HEK293 (cell line): ENCODE measurements at regions not wholly inside any gene's neighbourhood (a gene's known extent, or its start where the extent isn't known, plus 50 kb on each side); places are given as distances from the start of the nearest gene placed in this dataset.

Experiments used
- CTCF ChIP-seq: fragments of 450-650 bp; formaldehyde crosslinking; IDR thresholded peaks from 2 replicates; pipeline ENCODE4 v1.5.1; 2016; ENCODE audit warnings: missing biosample characterization, missing genetic modification characterization
- INSM2 ChIP-seq: fragments of 450-650 bp; formaldehyde crosslinking; IDR thresholded peaks from 2 replicates; pipeline ENCODE4 v1.5.1; 2016; ENCODE audit warnings: missing biosample characterization, missing genetic modification characterization
- KLF8 ChIP-seq: fragments of 450-650 bp; formaldehyde crosslinking; IDR thresholded peaks from 2 replicates; pipeline ENCODE4 v1.5.1; 2016; ENCODE audit warnings: missing biosample characterization, missing genetic modification characterization
- MZF1 ChIP-seq: fragments of 450-650 bp; formaldehyde crosslinking; IDR thresholded peaks from 2 replicates; pipeline ENCODE4 v1.5.1; 2017; ENCODE audit warnings: missing biosample characterization, missing genetic modification characterization, borderline replicate concordance
- PRDM4 ChIP-seq: fragments of 450-650 bp; formaldehyde crosslinking; IDR thresholded peaks from 2 replicates; pipeline ENCODE4 v1.5.1; 2017; ENCODE audit warnings: missing biosample characterization, missing genetic modification characterization
- SALL2 ChIP-seq: fragments of 450-650 bp; formaldehyde crosslinking; IDR thresholded peaks from 2 replicates; pipeline ENCODE4 v1.5.0; 2017; ENCODE audit warnings: missing biosample characterization, mild to moderate bottlenecking, missing genetic modification characterization, borderline replicate concordance
- ZBTB21 ChIP-seq: fragments of 450-650 bp; formaldehyde crosslinking; IDR thresholded peaks from 2 replicates; pipeline ENCODE4 v1.5.1; 2017; ENCODE audit warnings: missing biosample characterization, missing genetic modification characterization
- ZNF146 ChIP-seq: fragments of 450-650 bp; formaldehyde crosslinking; IDR thresholded peaks from 2 replicates; pipeline ENCODE4 v1.5.1; 2016; ENCODE audit warnings: missing biosample characterization, missing genetic modification characterization
- ZNF214 ChIP-seq: fragments of 450-650 bp; formaldehyde crosslinking; IDR thresholded peaks from 2 replicates; pipeline ENCODE4 v1.5.1; 2017; ENCODE audit warnings: missing biosample characterization, mild to moderate bottlenecking, missing genetic modification characterization, borderline replicate concordance
- ZNF292 ChIP-seq: fragments of 450-650 bp; formaldehyde crosslinking; IDR thresholded peaks from 2 replicates; pipeline ENCODE4 v1.5.1; 2016; ENCODE audit warnings: low read depth, missing biosample characterization, missing genetic modification characterization, borderline replicate concordance
- ZNF426 ChIP-seq: fragments of 450-650 bp; formaldehyde crosslinking; IDR thresholded peaks from 2 replicates; pipeline ENCODE4 v1.5.1; 2017; ENCODE audit warnings: missing biosample characterization, missing genetic modification characterization, mild to moderate bottlenecking, inconsistent platforms, moderate library complexity
- ZNF626 ChIP-seq: fragments of 450-650 bp; sonication (Bioruptor Pico); formaldehyde crosslinking; IDR thresholded peaks from 2 replicates; pipeline ENCODE4 v1.5.1; 2018; ENCODE audit warnings: missing biosample characterization, missing genetic modification characterization, inconsistent platforms
- ZNF707 ChIP-seq: fragments of 450-650 bp; formaldehyde crosslinking; IDR thresholded peaks from 2 replicates; pipeline ENCODE4 v1.5.1; 2016; ENCODE audit warnings: missing biosample characterization, missing genetic modification characterization
- ZSCAN18 ChIP-seq: fragments of 450-650 bp; formaldehyde crosslinking; IDR thresholded peaks from 2 replicates; pipeline ENCODE4 v1.5.1; 2016; ENCODE audit warnings: missing biosample characterization, missing genetic modification characterization

- TF ChIP-seq ZNF426 (no peak), CTCF (tag by site-specific recombination) (no peak), ZNF707 (tag by site-specific recombination) (no peak), ZBTB21 (tag by site-specific recombination) (no peak), MZF1 (tag by site-specific recombination) (no peak), ZNF214 (tag by site-specific recombination) (no peak), INSM2 (tag by site-specific recombination) (no peak), ZNF292 (tag by site-specific recombination) (no peak), KLF8 (tag by site-specific recombination) (no peak), SALL2 (tag by site-specific recombination) (no peak), ZNF626 (tag by site-specific recombination) (no peak), ZNF146 (tag by site-specific recombination) (no peak), ZSCAN18 (tag by site-specific recombination) (no peak), PRDM4 (tag by site-specific recombination) (no peak)
Observed at GRCh38 chr10:43845121-43845520, 196.4 kb upstream of the ZNF32 start.
